Gastroesophageal sphincter (tissue), 3 donors: ENCODE measurements at regions not wholly inside any gene's neighbourhood (a gene's known extent, or its start where the extent isn't known, plus 50 kb on each side); places are given as distances from the start of the nearest gene placed in this dataset.

Source experiments
- EP300 ChIP-seq: sonication (generic); formaldehyde crosslinking; IDR thresholded peaks from one replicate; pipeline ENCODE4 v1.6.1; 2017; ENCODE audit warnings: antibody characterized with exemption, mild to moderate bottlenecking
- POLR2A ChIP-seq, 2 donors: fragments of 450-650 bp; IDR thresholded peaks; one replicate each; pipeline ENCODE4 v1.6.1; 2017; ENCODE audit warnings: antibody characterized with exemption in 2 of 2, mild to moderate bottlenecking in 2 of 2, moderate library complexity in 1 of 2
- POLR2AphosphoS5 ChIP-seq: sonication (generic); formaldehyde crosslinking; IDR thresholded peaks from one replicate; pipeline ENCODE4 v1.6.1; 2017; ENCODE audit warnings: antibody characterized with exemption
- TF ChIP-seq, protein P1 (sequence below), 4 experiments: fragments of 200-600 bp in 2 of 4; fragments of 450-650 bp in 2 of 4; sonication (generic) in 1 of 4; IDR thresholded peaks; one replicate each; pipeline ENCODE4 v1.5.1; 2017 to 2019; ENCODE audit warnings: antibody characterized with exemption in 4 of 4, mild to moderate bottlenecking in 2 of 4, moderate library complexity in 2 of 4

DNA sequence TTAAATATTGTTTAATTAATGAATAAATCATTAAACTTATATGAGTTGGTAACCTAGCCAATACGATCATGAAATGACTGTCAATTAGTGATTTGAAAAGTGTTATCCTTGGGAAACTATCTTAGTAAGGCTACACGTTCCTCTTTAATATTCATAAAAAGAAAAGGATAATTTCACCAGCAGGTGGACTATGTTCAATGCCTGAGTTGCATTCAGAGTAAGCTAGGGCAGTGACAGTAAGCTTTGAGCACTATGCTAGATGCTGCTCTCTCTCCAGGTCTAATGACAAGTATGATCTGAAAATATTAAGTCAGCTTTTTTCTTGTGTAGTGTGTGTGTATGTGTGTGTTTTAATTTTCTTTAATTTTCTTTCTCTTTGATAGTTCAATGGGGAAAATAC, 486.3 kb upstream of the PCDH15 start:
- TF ChIP-seq, protein P1, sequence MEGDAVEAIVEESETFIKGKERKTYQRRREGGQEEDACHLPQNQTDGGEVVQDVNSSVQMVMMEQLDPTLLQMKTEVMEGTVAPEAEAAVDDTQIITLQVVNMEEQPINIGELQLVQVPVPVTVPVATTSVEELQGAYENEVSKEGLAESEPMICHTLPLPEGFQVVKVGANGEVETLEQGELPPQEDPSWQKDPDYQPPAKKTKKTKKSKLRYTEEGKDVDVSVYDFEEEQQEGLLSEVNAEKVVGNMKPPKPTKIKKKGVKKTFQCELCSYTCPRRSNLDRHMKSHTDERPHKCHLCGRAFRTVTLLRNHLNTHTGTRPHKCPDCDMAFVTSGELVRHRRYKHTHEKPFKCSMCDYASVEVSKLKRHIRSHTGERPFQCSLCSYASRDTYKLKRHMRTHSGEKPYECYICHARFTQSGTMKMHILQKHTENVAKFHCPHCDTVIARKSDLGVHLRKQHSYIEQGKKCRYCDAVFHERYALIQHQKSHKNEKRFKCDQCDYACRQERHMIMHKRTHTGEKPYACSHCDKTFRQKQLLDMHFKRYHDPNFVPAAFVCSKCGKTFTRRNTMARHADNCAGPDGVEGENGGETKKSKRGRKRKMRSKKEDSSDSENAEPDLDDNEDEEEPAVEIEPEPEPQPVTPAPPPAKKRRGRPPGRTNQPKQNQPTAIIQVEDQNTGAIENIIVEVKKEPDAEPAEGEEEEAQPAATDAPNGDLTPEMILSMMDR (IDR thresholded peaks at IDR 0.05), result no peak
- TF ChIP-seq POLR2A (IDR thresholded peaks at IDR 0.05) (no peak), EP300 (no peak), POLR2AphosphoS5 (no peak)
